ENCODE measurements at regions not wholly inside any gene's neighbourhood (a gene's known extent, or its start where the extent isn't known, plus 50 kb on each side); places are given as distances from the start of the nearest gene placed in this dataset.

- TF ChIP-seq, protein P1, sequence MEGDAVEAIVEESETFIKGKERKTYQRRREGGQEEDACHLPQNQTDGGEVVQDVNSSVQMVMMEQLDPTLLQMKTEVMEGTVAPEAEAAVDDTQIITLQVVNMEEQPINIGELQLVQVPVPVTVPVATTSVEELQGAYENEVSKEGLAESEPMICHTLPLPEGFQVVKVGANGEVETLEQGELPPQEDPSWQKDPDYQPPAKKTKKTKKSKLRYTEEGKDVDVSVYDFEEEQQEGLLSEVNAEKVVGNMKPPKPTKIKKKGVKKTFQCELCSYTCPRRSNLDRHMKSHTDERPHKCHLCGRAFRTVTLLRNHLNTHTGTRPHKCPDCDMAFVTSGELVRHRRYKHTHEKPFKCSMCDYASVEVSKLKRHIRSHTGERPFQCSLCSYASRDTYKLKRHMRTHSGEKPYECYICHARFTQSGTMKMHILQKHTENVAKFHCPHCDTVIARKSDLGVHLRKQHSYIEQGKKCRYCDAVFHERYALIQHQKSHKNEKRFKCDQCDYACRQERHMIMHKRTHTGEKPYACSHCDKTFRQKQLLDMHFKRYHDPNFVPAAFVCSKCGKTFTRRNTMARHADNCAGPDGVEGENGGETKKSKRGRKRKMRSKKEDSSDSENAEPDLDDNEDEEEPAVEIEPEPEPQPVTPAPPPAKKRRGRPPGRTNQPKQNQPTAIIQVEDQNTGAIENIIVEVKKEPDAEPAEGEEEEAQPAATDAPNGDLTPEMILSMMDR (IDR thresholded peaks at IDR 0.05) = no peak
- TF ChIP-seq ZNF281 (CRISPR knock-in tag; IDR thresholded peaks at IDR 0.05) (no peak), ETV6 (CRISPR knock-in tag; IDR thresholded peaks at IDR 0.05) (no peak), SOX15 (CRISPR knock-in tag; IDR thresholded peaks at IDR 0.05) (no peak), ZMAT4 (CRISPR knock-in tag; IDR thresholded peaks at IDR 0.05) (no peak), JUN (CRISPR knock-in tag; IDR thresholded peaks at IDR 0.05) (no peak), ZNF396 (CRISPR knock-in tag; IDR thresholded peaks at IDR 0.05; ENCODE audit: borderline replicate concordance) (no peak), ZNF416 (CRISPR knock-in tag; IDR thresholded peaks at IDR 0.05) (no peak), USF2 (CRISPR knock-in tag; IDR thresholded peaks at IDR 0.05) (no peak), SMAD3 (CRISPR knock-in tag; IDR thresholded peaks at IDR 0.05; ENCODE audit: borderline replicate concordance) (no peak), TEAD4 (CRISPR knock-in tag; IDR thresholded peaks at IDR 0.05) (no peak)
- TF ChIP-seq, protein P2, sequence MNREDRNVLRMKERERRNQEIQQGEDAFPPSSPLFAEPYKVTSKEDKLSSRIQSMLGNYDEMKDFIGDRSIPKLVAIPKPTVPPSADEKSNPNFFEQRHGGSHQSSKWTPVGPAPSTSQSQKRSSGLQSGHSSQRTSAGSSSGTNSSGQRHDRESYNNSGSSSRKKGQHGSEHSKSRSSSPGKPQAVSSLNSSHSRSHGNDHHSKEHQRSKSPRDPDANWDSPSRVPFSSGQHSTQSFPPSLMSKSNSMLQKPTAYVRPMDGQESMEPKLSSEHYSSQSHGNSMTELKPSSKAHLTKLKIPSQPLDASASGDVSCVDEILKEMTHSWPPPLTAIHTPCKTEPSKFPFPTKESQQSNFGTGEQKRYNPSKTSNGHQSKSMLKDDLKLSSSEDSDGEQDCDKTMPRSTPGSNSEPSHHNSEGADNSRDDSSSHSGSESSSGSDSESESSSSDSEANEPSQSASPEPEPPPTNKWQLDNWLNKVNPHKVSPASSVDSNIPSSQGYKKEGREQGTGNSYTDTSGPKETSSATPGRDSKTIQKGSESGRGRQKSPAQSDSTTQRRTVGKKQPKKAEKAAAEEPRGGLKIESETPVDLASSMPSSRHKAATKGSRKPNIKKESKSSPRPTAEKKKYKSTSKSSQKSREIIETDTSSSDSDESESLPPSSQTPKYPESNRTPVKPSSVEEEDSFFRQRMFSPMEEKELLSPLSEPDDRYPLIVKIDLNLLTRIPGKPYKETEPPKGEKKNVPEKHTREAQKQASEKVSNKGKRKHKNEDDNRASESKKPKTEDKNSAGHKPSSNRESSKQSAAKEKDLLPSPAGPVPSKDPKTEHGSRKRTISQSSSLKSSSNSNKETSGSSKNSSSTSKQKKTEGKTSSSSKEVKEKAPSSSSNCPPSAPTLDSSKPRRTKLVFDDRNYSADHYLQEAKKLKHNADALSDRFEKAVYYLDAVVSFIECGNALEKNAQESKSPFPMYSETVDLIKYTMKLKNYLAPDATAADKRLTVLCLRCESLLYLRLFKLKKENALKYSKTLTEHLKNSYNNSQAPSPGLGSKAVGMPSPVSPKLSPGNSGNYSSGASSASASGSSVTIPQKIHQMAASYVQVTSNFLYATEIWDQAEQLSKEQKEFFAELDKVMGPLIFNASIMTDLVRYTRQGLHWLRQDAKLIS (CRISPR knock-in tag; IDR thresholded peaks at IDR 0.05; ENCODE audit: borderline replicate concordance) = no peak
- TF ChIP-seq, protein P3, sequence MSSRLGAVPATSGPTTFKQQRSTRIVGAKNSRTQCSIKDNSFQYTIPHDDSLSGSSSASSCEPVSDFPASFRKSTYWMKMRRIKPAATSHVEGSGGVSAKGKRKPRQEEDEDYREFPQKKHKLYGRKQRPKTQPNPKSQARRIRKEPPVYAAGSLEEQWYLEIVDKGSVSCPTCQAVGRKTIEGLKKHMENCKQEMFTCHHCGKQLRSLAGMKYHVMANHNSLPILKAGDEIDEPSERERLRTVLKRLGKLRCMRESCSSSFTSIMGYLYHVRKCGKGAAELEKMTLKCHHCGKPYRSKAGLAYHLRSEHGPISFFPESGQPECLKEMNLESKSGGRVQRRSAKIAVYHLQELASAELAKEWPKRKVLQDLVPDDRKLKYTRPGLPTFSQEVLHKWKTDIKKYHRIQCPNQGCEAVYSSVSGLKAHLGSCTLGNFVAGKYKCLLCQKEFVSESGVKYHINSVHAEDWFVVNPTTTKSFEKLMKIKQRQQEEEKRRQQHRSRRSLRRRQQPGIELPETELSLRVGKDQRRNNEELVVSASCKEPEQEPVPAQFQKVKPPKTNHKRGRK (CRISPR knock-in tag; IDR thresholded peaks at IDR 0.05; ENCODE audit: borderline replicate concordance) = no peak
Observed at GRCh38 chr4:59762344-59762743, 1437.8 kb upstream of the ADGRL3 start.

Data from WTC11 (cell line).